ENCODE measurements at regions not wholly inside any gene's neighbourhood (a gene's known extent, or its start where the extent isn't known, plus 50 kb on each side); places are given as distances from the start of the nearest gene placed in this dataset.

DNA sequence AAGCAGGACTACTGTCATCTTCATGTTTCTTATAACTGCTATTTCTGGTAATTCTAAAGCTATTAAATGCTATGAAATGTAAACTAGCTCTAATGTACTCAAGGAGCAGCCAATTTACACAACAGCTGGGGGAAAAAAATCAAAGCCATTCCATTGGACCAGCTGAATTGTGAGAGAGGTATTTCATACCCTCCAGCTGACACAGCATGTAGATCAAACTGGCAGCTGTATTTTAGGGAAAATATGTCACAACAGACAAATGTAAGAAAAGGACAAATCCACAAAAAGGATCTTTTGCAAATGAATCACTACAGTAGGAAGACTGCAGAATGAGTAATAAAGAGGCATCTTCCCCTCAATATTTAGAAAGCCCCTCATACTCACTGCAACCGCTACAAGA lies 65.2 kb upstream of the FAM47B start:
- DNase-seq = no peak

DNA sequence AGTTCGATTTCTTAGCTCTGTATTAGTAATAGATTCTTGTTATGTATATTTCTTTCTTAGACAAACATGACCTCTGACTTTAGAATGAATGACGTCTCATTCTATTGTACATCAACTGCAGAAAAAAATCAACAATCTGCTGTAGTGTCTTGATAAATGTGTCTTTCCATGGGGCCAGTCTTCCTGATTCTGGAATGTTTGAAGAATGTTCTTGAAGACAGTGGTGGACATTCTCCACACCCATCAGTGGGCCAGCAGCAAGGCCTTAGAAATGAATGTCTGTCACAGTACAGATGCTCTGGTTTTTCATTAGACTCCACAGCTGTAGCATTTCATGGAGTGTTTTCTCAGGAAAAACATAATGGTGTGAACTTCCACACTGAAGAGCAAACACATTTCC lies 63.2 kb upstream of the FAM47B start:
- no peak for DNase-seq

DNA sequence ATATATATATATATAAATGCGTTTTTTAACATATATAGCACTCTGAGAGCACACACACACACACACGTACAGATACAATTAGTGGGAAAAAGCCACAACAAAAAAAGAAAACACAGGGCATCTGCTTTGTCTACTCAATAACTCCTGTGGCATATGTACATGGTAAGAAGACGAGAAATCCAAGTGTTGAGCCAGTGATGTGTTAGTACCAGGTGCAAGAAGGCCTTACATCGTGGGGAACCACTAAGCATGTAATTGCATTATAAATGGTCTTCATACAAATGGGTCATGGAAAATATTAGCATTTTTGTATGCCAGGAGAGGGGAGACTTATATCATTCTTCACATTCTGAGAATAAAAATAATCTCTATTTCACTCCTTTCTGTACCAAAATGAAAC lies 62.7 kb upstream of the FAM47B start:
- no peak for DNase-seq

DNA sequence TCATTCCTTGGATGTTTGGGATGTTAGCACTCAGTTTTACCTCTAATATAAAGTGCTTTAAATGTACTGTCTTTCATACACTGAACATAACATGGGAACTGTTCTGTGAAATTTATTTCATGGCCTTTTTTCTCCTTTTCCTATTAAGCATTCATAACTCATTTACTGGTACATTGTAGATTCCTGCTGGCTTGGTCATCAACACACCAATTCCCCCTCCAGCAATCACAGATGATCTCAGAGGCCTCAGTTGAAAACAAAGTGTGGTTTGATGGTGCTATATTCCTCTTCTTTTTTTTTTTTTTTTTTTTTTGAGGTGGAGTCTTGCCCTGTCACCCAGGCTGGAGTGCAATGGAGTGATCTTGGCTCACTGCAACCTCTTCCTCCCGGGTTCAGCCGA lies 61.9 kb upstream of the FAM47B start:
- no peak for DNase-seq

DNA sequence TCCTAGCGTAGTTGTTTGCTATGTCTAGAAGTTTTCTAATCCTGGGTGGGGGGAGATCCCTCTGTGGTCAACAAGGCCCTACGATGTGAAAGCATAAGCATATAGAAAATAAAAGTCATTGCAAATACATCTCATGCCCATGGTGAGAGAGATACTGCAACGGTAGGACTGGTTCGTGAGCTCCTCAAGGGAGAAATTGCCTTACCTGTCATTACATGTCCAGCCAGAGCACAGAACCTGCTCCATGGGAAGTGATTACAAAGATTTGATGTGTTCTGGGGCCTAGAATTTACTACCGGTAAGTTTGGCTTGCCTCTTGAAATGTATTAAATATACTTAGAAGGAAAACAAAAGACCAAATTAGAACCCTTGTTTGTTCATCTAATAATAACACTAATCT lies 60.9 kb upstream of the FAM47B start:
- no peak for DNase-seq

DNA sequence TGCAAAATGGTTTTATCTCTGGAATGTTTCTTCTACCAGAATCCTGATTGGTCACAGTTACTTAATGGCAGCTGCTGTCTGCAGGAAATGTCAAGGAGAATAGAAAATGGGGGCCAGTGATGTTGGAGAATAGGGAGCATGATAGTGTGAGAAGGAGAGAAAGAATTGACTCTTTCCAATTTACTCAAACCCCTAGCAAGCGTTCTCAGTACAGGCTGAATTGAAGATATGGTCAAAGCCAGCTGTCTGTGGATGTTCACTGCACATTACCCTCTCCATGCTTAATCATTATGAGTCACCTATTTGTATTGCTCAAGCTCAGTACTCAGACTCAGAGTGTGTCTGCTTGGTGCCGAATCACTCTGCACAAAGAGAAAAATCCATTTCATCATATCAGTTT lies 57.8 kb upstream of the FAM47B start:
- DNase-seq = no peak

DNA sequence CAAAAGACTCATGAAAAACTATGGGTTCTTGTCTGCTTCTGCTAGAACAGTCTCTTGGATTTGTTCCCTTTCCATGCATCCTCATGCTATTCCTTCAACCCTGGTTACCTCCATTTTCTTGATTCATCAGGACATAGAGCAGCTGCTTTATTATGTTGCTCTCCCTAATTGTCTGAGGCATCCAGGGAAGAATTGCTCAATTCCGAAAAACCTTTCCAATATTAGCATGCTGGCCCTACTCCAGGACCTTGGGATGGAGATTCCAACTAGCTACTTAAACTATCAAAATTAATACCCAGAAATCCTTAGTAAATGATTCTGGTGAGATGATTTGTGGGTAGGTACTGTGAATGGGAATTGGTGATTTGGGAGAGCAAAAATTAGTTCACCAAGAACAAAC lies 56.6 kb upstream of the FAM47B start:
- DNase-seq = no peak

DNA sequence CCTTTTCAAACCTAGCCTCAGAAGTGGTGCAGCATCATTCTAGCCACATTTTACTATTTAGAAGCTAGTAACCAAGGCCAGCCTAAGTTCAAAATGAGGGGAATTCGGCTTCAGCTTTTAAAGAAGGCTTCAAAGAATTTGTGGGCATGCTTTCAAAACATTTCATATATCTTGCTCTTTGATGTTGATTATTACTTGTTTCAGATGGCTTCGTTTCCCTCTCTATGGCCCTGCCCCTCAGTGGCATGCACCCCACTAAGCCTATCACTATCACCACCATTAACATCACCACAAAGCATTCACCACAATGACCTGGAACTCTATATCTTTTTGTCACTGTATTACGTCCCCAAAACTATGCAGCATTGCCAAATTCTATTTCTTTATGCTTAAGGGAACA lies 51.2 kb upstream of the FAM47B start:
- DNase-seq = no peak

Measured in femur (tissue), 1 donor.